Immature natural killer cell (primary cell): ENCODE measurements at regions not wholly inside any gene's neighbourhood (a gene's known extent, or its start where the extent isn't known, plus 50 kb on each side); places are given as distances from the start of the nearest gene placed in this dataset.

ENCODE experiments used
- DNase-seq, 3 donors: peaks; one replicate each; pipeline ENCODE4 v3.0.0; 2022; ENCODE audit warnings: mixed read lengths in 1 of 3
- H3K27ac Mint-ChIP-seq, 6 donors: one replicate each; pipeline ENCODE4 v1.8.0; 2020; ENCODE audit warnings: mixed read lengths in 6 of 6, mild to moderate bottlenecking in 5 of 6, inconsistent platforms in 4 of 6, moderate library complexity in 3 of 6
- H3K27me3 Mint-ChIP-seq, 3 donors: one replicate each; pipeline ENCODE4 v1.8.0; 2020 to 2021; ENCODE audit warnings: low read depth in 3 of 3, mild to moderate bottlenecking in 3 of 3, mixed read lengths in 3 of 3, moderate library complexity in 3 of 3, inconsistent platforms in 1 of 3
- H3K36me3 Mint-ChIP-seq, 3 donors: one replicate each; pipeline ENCODE4 v1.8.0; 2020; ENCODE audit warnings: mixed read lengths in 3 of 3, inconsistent platforms in 2 of 3, mild to moderate bottlenecking in 2 of 3
- H3K4me1 Mint-ChIP-seq, 2 donors: one replicate each; pipeline ENCODE4 v1.8.0; 2020; ENCODE audit warnings: inconsistent platforms in 2 of 2, mild to moderate bottlenecking in 2 of 2, mixed read lengths in 2 of 2, moderate library complexity in 1 of 2
- H3K4me3 Mint-ChIP-seq, 5 donors: one replicate each; pipeline ENCODE4 v1.8.0; 2020; ENCODE audit warnings: mild to moderate bottlenecking in 5 of 5, mixed read lengths in 5 of 5, inconsistent platforms in 3 of 5, moderate library complexity in 3 of 5
- H3K9me3 Mint-ChIP-seq, 6 donors: one replicate each; pipeline ENCODE4 v1.8.0; 2020; ENCODE audit warnings: mild to moderate bottlenecking in 6 of 6, mixed read lengths in 6 of 6, inconsistent platforms in 4 of 6, moderate library complexity in 3 of 6

DNA sequence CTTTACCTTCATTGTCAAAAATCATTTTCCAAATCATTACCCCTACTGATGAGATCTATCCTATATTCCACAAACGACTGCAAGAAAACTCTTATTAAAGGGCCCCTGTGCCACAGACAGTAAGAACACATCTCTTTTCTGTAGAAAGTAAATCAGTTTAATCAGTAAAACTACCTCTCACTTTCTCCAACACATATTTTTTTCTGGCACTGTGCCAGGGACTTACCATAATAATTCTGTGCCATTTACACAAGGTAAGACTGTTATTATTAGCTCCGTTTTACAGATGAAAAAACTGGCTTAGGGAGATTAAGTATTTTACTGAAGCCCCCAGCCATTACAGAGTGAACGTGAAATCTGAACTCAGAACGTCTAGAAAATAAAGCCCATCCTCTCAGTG, 587.0 kb upstream of the COX7C start:
- Mint-ChIP-seq H3K36me3 (no peaks in the 10 kb centered on the region), H3K27me3 (no peaks in the 10 kb centered on the region), H3K4me3 (no peak overlapping the region), H3K4me1 (no peaks in the 10 kb centered on the region), H3K27ac (no peak overlapping the region), H3K9me3 (peaks cover 2 to 44% (median 16%) of the 10 kb centered on the region in 6 donors)
- DNase-seq = no peak

DNA sequence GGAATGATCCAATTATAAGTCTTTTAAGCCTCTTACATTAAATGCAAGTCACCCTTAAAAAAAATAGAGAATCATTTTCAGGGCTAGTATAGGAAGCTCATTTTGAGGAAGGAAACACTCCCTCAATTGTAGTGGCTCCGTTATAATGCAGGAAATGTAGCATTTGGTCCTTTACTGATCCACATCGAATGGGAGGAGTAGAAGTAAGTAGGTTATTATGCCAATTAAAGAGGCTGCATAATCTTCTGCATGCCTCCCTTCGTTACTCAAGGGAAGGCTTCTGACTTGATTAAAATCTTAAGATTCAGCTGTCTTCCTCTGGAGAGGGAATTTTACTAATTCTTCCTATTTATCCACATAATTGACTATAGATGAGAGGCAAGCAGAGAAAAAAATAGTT, 579.2 kb upstream of the COX7C start:
- H3K9me3 Mint-ChIP-seq = peaks cover 13 to 55% (median 22%) of the 10 kb centered on the region in 6 donors
- DNase-seq = no peak
- no peaks in the 10 kb centered on the region for H3K36me3 Mint-ChIP-seq
- no peak overlapping the region for H3K27ac Mint-ChIP-seq
- H3K4me1 Mint-ChIP-seq = no peaks in the 10 kb centered on the region
- H3K4me3 Mint-ChIP-seq = no peak overlapping the region
- H3K27me3 Mint-ChIP-seq = peaks cover 0 to 1% (median 0%) of the 10 kb centered on the region in 3 donors

DNA sequence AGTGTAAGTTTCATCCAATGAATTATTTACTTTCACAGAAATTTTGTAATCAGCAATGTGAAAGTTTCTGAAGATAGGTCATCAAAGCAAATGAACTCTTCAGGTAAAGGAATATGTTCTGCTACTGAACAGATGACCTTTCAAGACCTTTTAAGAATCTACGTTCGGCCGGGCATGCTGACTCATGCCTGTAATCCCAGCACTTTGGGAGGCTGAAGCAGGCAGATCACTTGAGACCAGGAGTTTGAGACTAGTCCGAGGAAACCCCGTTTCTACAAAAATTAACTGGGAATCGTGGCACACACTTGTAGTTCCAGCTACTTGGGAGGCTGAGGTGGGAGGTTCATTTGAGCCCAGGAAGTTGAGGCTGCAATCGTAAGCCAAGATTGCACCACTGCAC, 578.4 kb upstream of the COX7C start:
- Mint-ChIP-seq H3K27ac (no peak overlapping the region), H3K9me3 (peaks cover 13 to 55% (median 22%) of the 10 kb centered on the region in 6 donors), H3K4me3 (no peak overlapping the region), H3K36me3 (no peaks in the 10 kb centered on the region), H3K27me3 (peaks cover 0 to 1% (median 0%) of the 10 kb centered on the region in 3 donors), H3K4me1 (no peaks in the 10 kb centered on the region)
- DNase-seq = no peak

DNA sequence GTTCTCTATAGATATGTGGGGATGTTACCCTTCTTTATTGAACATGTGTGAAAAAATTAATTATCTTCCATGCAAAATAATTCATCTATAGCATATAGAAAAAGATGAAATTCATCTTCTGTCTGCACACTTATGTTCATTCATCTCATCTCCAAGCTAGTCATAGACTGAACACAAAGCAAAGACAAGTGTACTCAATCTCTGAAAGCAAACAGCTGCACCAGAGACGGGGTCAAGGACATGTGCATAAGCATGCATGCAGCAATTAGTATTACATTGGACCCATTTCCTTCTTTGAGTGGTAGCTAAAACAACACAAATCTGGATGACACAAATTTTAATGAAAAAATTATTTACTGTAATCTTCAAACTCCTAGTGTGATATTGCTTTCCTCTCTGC, 547.0 kb upstream of the COX7C start:
- H3K27ac Mint-ChIP-seq = no peak overlapping the region
- H3K27me3 Mint-ChIP-seq = no peaks in the 10 kb centered on the region
- H3K36me3 Mint-ChIP-seq = no peaks in the 10 kb centered on the region
- no peak overlapping the region for H3K4me3 Mint-ChIP-seq
- H3K4me1 Mint-ChIP-seq = no peaks in the 10 kb centered on the region
- DNase-seq = no peak
- H3K9me3 Mint-ChIP-seq = peaks cover 0 to 31% (median 3%) of the 10 kb centered on the region in 6 donors

DNA sequence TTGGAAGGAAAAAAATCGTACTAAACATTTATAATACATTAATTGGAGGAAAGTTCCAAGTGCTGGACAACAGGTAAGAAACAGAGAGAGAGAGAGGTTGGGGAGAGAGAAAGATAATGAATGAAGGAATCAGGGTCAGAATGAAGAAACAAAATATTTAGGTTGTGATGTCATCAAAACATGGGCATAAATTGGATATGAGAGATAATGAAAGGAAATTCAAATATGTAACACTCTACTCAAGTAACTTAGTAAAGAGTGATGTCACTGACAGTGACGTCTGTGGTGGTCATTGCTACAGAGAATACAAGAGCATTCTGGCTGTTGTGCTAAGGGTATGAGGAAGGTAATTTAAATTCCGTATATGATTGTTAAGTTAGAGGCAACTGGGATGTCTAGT, 543.4 kb upstream of the COX7C start:
- Mint-ChIP-seq H3K27ac (no peak overlapping the region), H3K9me3 (peaks cover 0 to 17% (median 4%) of the 10 kb centered on the region in 6 donors), H3K36me3 (no peaks in the 10 kb centered on the region), H3K27me3 (no peaks in the 10 kb centered on the region), H3K4me1 (no peaks in the 10 kb centered on the region), H3K4me3 (no peak overlapping the region)
- DNase-seq = no peak

DNA sequence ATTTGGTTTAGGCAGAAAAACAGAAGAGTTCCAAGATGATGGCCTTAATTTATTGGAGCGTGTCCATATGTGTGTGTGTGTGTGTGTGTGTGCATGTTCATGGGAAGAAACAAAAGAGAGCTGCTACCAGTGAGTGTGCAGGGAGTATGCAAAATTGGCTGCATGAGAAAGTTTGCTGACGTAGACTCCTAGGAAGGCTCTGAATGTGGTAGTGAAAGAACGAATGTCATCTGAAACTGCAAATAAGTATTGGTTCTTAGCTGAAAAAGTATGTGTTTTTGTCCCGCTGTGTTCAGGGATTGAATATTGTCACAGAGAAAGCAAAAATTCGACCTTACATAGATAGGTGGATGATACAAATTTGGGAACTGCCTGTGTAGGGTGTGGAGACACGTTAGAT, 542.6 kb upstream of the COX7C start:
- Mint-ChIP-seq H3K4me1 (no peaks in the 10 kb centered on the region), H3K27me3 (no peaks in the 10 kb centered on the region), H3K27ac (no peak overlapping the region), H3K4me3 (no peak overlapping the region), H3K9me3 (peaks cover 3 to 21% (median 7%) of the 10 kb centered on the region in 6 donors), H3K36me3 (no peaks in the 10 kb centered on the region)
- DNase-seq = no peak

DNA sequence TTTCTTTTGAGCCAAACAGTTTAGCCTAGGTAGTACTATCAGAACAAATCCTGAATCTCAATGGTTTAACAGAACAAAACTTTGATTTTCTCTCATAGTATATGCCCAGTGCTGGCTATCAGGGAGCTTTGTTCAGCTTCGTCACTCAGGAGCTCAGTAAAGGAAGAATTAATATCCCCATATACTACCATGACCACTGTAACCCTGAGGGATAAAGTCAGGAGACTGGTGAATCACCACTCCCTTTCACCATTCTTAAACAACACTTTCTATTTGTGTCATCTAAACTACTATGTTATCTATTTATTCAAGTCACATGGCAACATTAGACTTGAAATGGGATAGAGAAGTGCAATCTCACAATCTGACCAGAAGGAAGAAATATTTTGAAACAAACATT, 522.6 kb upstream of the COX7C start:
- H3K27ac Mint-ChIP-seq = no peak overlapping the region
- no peak overlapping the region for H3K4me3 Mint-ChIP-seq
- H3K27me3 Mint-ChIP-seq = no peaks in the 10 kb centered on the region
- H3K9me3 Mint-ChIP-seq = peaks cover 0 to 20% (median 4%) of the 10 kb centered on the region in 6 donors
- no peaks in the 10 kb centered on the region for H3K4me1 Mint-ChIP-seq
- no peak for DNase-seq
- H3K36me3 Mint-ChIP-seq = no peaks in the 10 kb centered on the region

DNA sequence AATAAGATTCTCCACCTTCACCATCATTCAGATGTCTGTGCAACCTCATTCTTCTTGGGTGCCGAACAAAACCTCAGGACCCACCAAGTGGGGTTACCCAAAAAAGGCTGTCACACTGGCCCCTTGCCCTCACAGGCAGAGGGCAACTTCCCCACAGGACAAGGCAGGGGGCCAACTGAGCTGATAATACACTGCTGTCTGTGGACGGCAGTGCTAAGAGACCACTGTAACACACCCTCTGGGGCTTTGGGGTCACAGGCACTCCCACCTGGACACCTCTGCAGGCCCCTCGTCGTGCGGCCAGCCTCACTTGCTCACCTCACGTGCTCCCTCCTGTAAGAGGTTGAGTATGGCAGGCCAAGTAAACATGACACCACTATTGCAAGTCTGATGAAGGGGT, 515.8 kb upstream of the COX7C start:
- DNase-seq = no peak
- peaks cover 2 to 26% (median 7%) of the 10 kb centered on the region in 6 donors for H3K9me3 Mint-ChIP-seq
- H3K4me1 Mint-ChIP-seq = no peaks in the 10 kb centered on the region
- H3K36me3 Mint-ChIP-seq = no peaks in the 10 kb centered on the region
- peaks cover 0 to 2% (median 0%) of the 10 kb centered on the region in 3 donors for H3K27me3 Mint-ChIP-seq
- no peak overlapping the region for H3K4me3 Mint-ChIP-seq
- no peak overlapping the region for H3K27ac Mint-ChIP-seq

DNA sequence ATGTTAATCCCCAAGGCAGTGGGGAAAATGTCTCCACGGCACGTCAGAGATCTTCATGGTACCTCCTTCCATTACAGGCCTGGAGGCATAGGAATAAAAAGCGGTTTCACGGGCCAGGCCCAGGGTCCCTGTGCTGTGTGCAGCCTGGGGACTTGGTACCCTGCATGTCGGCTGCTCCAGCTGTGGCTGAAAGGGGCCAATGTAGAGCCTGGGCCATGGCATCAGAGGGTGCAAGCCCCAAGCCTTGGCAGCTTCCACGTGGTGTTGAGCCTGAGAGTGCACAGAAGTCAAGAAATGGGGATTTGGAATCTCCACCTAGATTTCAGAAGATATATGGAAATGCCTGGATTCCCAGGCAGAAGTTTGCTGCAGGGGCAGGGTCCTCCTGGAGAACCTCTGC, 508.9 kb upstream of the COX7C start:
- peaks cover 0 to 23% (median 11%) of the 10 kb centered on the region in 6 donors for H3K9me3 Mint-ChIP-seq
- peaks cover 0 to 2% (median 0%) of the 10 kb centered on the region in 3 donors for H3K27me3 Mint-ChIP-seq
- H3K4me1 Mint-ChIP-seq = no peaks in the 10 kb centered on the region
- H3K36me3 Mint-ChIP-seq = peaks cover 0 to 5% (median 0%) of the 10 kb centered on the region in 3 donors
- no peak for DNase-seq
- no peak overlapping the region for H3K27ac Mint-ChIP-seq
- no peak overlapping the region for H3K4me3 Mint-ChIP-seq

DNA sequence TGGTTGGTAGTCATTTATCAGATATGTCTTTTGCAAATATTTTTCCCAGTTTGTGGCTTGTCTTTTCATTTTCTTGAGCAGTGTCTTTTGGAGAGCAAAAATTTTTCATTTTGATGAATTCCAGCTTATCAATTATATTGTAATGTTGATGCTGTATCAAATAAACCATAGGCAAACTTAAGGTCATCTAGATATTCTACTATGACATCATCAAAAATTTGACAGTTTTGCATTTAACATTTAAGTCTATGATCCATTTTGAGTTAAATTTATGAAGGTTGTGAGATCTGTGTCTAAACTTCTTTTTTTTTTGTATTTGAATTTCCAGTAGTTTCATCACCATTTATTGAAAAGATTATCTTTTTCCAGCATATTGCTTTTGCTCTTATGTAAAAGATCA, 505.5 kb upstream of the COX7C start:
- Mint-ChIP-seq H3K27ac (no peak overlapping the region), H3K4me1 (no peaks in the 10 kb centered on the region), H3K9me3 (peaks cover 2 to 27% (median 13%) of the 10 kb centered on the region in 6 donors), H3K36me3 (peaks cover 0 to 5% (median 0%) of the 10 kb centered on the region in 3 donors), H3K4me3 (no peak overlapping the region), H3K27me3 (no peaks in the 10 kb centered on the region)
- no peak for DNase-seq

DNA sequence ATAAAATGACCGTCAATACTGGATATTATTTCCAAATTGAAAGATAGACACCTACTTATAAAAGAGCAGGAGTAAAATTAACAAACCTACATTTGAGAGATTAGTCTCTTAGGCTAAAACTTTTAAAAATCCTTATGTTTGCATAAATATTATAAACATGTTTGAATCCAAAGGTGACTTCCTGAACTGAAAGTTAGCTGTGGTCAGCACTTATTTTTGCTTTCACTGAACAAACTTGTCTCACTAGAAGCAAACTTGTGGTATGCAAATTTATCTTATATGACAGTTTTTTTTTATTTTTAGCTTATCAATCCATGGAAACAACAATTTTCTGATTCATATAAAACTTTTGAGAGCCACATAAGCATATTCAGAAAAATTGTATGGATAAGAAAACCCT, 502.6 kb upstream of the COX7C start:
- no peak overlapping the region for H3K27ac Mint-ChIP-seq
- DNase-seq = no peak
- peaks cover 0 to 9% (median 7%) of the 10 kb centered on the region in 6 donors for H3K9me3 Mint-ChIP-seq
- H3K27me3 Mint-ChIP-seq = no peaks in the 10 kb centered on the region
- H3K4me3 Mint-ChIP-seq = no peak overlapping the region
- H3K4me1 Mint-ChIP-seq = no peaks in the 10 kb centered on the region
- H3K36me3 Mint-ChIP-seq = no peaks in the 10 kb centered on the region

DNA sequence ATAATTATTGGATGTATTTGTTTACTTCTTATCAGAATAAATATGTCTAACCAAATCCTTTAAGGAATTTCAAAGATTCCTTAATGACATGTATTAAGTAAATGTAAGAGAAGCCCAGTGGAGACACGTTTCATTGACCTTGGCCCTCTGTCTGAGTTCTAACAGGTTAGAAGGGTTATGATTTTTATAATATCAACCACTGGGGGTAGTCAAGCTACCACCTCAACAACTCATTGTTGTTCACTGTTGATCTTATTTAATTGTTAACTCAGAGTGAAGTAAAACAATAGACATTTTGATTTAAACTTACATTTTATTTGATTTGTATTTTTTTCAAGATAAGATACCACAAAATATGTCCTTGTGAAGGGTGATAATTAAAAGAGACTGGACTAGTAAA, 499.2 kb upstream of the COX7C start:
- H3K4me3 Mint-ChIP-seq = no peak overlapping the region
- H3K4me1 Mint-ChIP-seq = no peaks in the 10 kb centered on the region
- H3K36me3 Mint-ChIP-seq = no peaks in the 10 kb centered on the region
- no peaks in the 10 kb centered on the region for H3K27me3 Mint-ChIP-seq
- peaks cover 0 to 12% (median 9%) of the 10 kb centered on the region in 6 donors for H3K9me3 Mint-ChIP-seq
- no peak for DNase-seq
- H3K27ac Mint-ChIP-seq = no peak overlapping the region

DNA sequence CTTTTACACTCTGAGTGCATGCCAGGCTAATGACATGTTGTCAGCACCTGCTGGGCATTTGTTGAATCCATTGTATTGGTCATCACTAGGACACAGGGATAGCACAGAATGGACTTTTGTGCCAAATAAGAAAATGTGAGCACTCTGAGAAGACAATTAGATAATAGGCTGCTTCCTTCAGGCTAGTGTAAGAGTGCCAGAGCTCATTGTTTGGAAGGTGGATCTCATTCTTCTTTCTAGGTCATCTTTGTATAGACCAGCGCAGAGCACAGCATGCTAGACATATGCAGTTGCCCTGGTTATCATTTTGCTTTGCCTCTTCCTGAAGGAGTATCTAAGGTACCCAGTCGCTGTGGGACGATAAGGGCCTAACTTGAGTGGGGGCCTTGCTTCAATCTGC, 493.4 kb upstream of the COX7C start:
- Mint-ChIP-seq H3K36me3 (no peaks in the 10 kb centered on the region), H3K27ac (no peak overlapping the region), H3K4me3 (no peak overlapping the region), H3K4me1 (no peaks in the 10 kb centered on the region), H3K27me3 (no peaks in the 10 kb centered on the region), H3K9me3 (peaks cover 0 to 14% (median 4%) of the 10 kb centered on the region in 6 donors)
- no peak for DNase-seq

DNA sequence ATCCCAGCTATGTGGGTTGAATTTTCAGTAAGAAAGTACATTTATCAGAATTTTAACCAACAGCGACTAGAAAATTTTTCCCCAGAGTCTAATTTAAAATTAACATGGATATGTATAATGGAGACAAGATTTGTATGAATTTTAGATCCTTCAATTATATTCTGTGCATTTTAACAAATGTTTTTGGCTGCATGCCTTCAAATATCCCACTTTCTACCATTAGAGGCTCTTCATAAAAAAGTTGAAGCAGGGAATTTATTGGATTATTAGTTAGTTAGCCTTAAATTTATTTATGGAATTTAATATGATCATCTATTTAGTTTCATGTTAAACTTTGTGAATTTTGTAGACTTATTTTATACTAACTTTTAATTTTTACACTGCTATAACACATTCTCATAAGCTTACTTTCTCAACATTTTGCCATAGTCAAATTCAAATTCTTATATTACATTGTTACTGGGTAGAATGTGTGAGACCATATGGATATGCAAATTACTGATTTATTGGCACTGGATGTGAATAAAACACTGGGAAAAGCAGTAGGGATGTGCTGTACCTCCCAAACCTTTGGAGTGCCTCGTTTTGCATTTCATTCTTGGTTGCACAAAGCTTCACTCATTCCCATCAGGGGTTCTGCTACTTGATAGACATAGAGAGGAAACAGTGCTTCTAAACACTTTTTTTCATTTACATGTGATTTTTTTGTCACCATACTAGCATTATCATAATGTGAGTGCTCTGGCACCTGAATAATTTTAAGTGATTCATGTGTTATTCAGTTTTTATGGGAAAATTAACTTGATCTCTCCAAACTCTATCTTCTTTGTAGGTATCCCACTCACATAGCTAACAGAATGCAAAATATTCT, 491.8 kb upstream of the COX7C start:
- no peak overlapping the region for H3K4me3 Mint-ChIP-seq
- H3K4me1 Mint-ChIP-seq = no peaks in the 10 kb centered on the region
- H3K36me3 Mint-ChIP-seq = no peaks in the 10 kb centered on the region
- H3K27me3 Mint-ChIP-seq = no peaks in the 10 kb centered on the region
- DNase-seq = no peak
- H3K27ac Mint-ChIP-seq = no peak overlapping the region
- H3K9me3 Mint-ChIP-seq = peaks cover 0 to 8% (median 4%) of the 10 kb centered on the region in 6 donors

DNA sequence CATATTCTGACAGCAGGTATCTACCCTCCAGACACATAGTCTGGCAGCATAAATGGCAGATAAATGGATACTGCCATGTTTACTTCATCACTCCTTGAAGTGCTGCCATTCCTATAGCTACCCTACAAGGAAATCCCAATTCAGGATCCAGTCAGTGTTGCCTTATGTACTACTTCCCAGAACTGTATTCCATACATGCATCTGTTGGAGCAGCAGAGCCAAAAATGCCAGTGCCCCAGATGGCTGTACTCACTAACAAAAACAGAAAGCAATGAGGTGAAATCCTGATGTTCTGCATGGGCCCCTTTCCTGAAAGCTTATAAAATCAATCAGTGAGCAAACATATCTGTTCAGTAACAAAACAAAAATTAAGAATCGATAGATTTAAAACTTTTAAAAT, 490.0 kb upstream of the COX7C start:
- no peak for DNase-seq
- no peaks in the 10 kb centered on the region for H3K27me3 Mint-ChIP-seq
- H3K27ac Mint-ChIP-seq = no peak overlapping the region
- no peaks in the 10 kb centered on the region for H3K4me1 Mint-ChIP-seq
- no peak overlapping the region for H3K4me3 Mint-ChIP-seq
- peaks cover 0 to 9% (median 0%) of the 10 kb centered on the region in 6 donors for H3K9me3 Mint-ChIP-seq
- no peaks in the 10 kb centered on the region for H3K36me3 Mint-ChIP-seq
